ENCODE measurements at regions not wholly inside any gene's neighbourhood (a gene's known extent, or its start where the extent isn't known, plus 50 kb on each side); places are given as distances from the start of the nearest gene placed in this dataset.
"Not testable (repeated sequence)": the region's sequence is repeated elsewhere in the genome, so short reads cannot be mapped to it uniquely, and the experiment has no call there.

- DNase-seq, result no peak
These were observed 274.5 kb downstream of the DACT1 start for GRCh38 chr14:58912287-58912686.

GRCh38 chr14:58912799-58913432 lies 275.2 kb downstream of the DACT1 start:
- peak; percentile 74 for DNase-seq

GRCh38 chr14:58914279-58914855 lies 274.1 kb upstream of the DAAM1 start:
- no peak for DNase-seq

- no peak for DNase-seq
These were observed 272.8 kb upstream of the DAAM1 start for GRCh38 chr14:58915646-58916045.

GRCh38 chr14:58918066-58918738 lies 270.3 kb upstream of the DAAM1 start:
- no peak for DNase-seq

GRCh38 chr14:58919217-58919616 lies 269.2 kb upstream of the DAAM1 start:
- peak; percentile 24 for DNase-seq

GRCh38 chr14:58920230-58920629 lies 268.2 kb upstream of the DAAM1 start:
- no peak for DNase-seq

GRCh38 chr14:58922201-58922940 lies 266.1 kb upstream of the DAAM1 start:
- not testable (repeated sequence) for DNase-seq

- no peak for DNase-seq
These were observed 264.6 kb upstream of the DAAM1 start for GRCh38 chr14:58923751-58924405.

GRCh38 chr14:58941629-58942028 lies 246.8 kb upstream of the DAAM1 start:
- no peak for DNase-seq

- DNase-seq, result no peak
These were observed 246.0 kb upstream of the DAAM1 start for GRCh38 chr14:58942516-58942915.

GRCh38 chr14:58944343-58944967 lies 244.0 kb upstream of the DAAM1 start:
- DNase-seq, result peak; percentile 73

GRCh38 chr14:58944968-58945356 lies 243.5 kb upstream of the DAAM1 start:
- DNase-seq, result no peak

GRCh38 chr14:58946431-58946830 lies 242.0 kb upstream of the DAAM1 start:
- no peak for DNase-seq

GRCh38 chr14:58947156-58947555 lies 241.3 kb upstream of the DAAM1 start:
- no peak for DNase-seq

GRCh38 chr14:58947814-58948445 lies 240.5 kb upstream of the DAAM1 start:
- no peak for DNase-seq

- no peak for DNase-seq
These were observed 237.9 kb upstream of the DAAM1 start for GRCh38 chr14:58950555-58950954.

GRCh38 chr14:58951143-58951542 lies 237.3 kb upstream of the DAAM1 start:
- DNase-seq, result no peak

- DNase-seq, result no peak
These were observed 234.4 kb upstream of the DAAM1 start for GRCh38 chr14:58954052-58954451.

GRCh38 chr14:58954901-58955861 lies 233.3 kb upstream of the DAAM1 start:
- no peak for DNase-seq

Measured in DMS153 (cell line).